ENCODE measurements at regions not wholly inside any gene's neighbourhood (a gene's known extent, or its start where the extent isn't known, plus 50 kb on each side); places are given as distances from the start of the nearest gene placed in this dataset.

GRCh38 chr11:116394022-116394421, 378.8 kb downstream of the BUD13 start:
- Mint-ChIP-seq H3K36me3 (ENCODE audit: low read depth) (no peaks in the 10 kb centered on the region), H3K4me1 (no peaks in the 10 kb centered on the region), H3K9me3 (0 out of 3 replicates have a peak, but pooled peaks cover 2% of the 10 kb centered on the region), H3K27me3 (ENCODE audit: insufficient read depth, low read depth, poor library complexity) (no peaks in the 10 kb centered on the region), H3K27ac (no peak overlapping the region), H3K4me3 (no peak overlapping the region)
- no peaks in the 10 kb centered on the region; the same call in 1 of the 2 replicates for H3K9me2 ChIP-seq (ENCODE audit: insufficient read depth)
- H2AFZ ChIP-seq = no peak overlapping the region
- H3K79me2 ChIP-seq (replicated peaks; ENCODE audit: insufficient read depth) = no peaks in the 10 kb centered on the region
- no peak for ATAC-seq
- H3K27me3 ChIP-seq (ENCODE audit: insufficient read depth) = no peaks in the 10 kb centered on the region
- no peaks in the 10 kb centered on the region for H3K4me1 ChIP-seq (ENCODE audit: insufficient read depth)
- H4K20me1 ChIP-seq (replicated peaks; ENCODE audit: insufficient read depth) = no peaks in the 10 kb centered on the region
- no peak overlapping the region for H3K4me3 ChIP-seq
- DNase-seq (ENCODE audit: low spot score) = no peak
- H3K4me2 ChIP-seq = no peak overlapping the region
- TF ChIP-seq STAT1 (IDR thresholded peaks at IDR 0.05; ENCODE audit: unreplicated experiment) (no peak), ZNF114 (CRISPR knock-in tag; IDR thresholded peaks at IDR 0.05) (no peak), ZNF331 (CRISPR knock-in tag; IDR thresholded peaks at IDR 0.05; ENCODE audit: low read depth) (no peak), ZNF462 (CRISPR knock-in tag; IDR thresholded peaks at IDR 0.05) (no peak), JUNB (IDR thresholded peaks at IDR 0.05; ENCODE audit: unreplicated experiment) (no peak), NANOG (IDR thresholded peaks at IDR 0.05; ENCODE audit: borderline replicate concordance) (no peak), REST (IDR thresholded peaks at IDR 0.05; ENCODE audit: unreplicated experiment) (no peak), POLR2AphosphoS5 (IDR thresholded peaks at IDR 0.05; ENCODE audit: low read depth) (no peak), EZH2 (IDR thresholded peaks at IDR 0.05; ENCODE audit: low read depth, unreplicated experiment) (no peak), CREB1 (CRISPR knock-in tag; IDR thresholded peaks at IDR 0.05; ENCODE audit: low read depth) (no peak), EZH2phosphoT487 (IDR thresholded peaks at IDR 0.05; ENCODE audit: unreplicated experiment) (no peak)
- TF ChIP-seq, protein P1, sequence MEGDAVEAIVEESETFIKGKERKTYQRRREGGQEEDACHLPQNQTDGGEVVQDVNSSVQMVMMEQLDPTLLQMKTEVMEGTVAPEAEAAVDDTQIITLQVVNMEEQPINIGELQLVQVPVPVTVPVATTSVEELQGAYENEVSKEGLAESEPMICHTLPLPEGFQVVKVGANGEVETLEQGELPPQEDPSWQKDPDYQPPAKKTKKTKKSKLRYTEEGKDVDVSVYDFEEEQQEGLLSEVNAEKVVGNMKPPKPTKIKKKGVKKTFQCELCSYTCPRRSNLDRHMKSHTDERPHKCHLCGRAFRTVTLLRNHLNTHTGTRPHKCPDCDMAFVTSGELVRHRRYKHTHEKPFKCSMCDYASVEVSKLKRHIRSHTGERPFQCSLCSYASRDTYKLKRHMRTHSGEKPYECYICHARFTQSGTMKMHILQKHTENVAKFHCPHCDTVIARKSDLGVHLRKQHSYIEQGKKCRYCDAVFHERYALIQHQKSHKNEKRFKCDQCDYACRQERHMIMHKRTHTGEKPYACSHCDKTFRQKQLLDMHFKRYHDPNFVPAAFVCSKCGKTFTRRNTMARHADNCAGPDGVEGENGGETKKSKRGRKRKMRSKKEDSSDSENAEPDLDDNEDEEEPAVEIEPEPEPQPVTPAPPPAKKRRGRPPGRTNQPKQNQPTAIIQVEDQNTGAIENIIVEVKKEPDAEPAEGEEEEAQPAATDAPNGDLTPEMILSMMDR (conservative IDR thresholded peaks at IDR 0.05; ENCODE audit: low read depth in 2 of 2) = no peak
- TF ChIP-seq, protein P2, sequence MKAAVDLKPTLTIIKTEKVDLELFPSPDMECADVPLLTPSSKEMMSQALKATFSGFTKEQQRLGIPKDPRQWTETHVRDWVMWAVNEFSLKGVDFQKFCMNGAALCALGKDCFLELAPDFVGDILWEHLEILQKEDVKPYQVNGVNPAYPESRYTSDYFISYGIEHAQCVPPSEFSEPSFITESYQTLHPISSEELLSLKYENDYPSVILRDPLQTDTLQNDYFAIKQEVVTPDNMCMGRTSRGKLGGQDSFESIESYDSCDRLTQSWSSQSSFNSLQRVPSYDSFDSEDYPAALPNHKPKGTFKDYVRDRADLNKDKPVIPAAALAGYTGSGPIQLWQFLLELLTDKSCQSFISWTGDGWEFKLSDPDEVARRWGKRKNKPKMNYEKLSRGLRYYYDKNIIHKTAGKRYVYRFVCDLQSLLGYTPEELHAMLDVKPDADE (IDR thresholded peaks at IDR 0.05) = no peak
- H3K27ac ChIP-seq (ENCODE audit: low read depth) = no peak overlapping the region
- H3K36me3 ChIP-seq (ENCODE audit: insufficient read depth) = no peaks in the 10 kb centered on the region
- no peaks in the 10 kb centered on the region for H3F3A ChIP-seq (replicated peaks; ENCODE audit: low read depth)
